ENCODE measurements at regions not wholly inside any gene's neighbourhood (a gene's known extent, or its start where the extent isn't known, plus 50 kb on each side); places are given as distances from the start of the nearest gene placed in this dataset.
"Not testable (repeated sequence)": the region's sequence is repeated elsewhere in the genome, so short reads cannot be mapped to it uniquely, and the experiment has no call there.

GRCh38 chr15:20309395-20309794 is 232.2 kb downstream of the GOLGA6L6 start:
- H3K9me3 ChIP-seq (ENCODE audit: control insufficient read depth in 2 of 2, insufficient read depth in 1 of 2, low read depth in 1 of 2, low read length in 1 of 2) = peaks cover 7 to 18% of the 10 kb centered on the region in 2 donors
- DNase-seq; H3K27ac ChIP-seq (ENCODE audit: low read depth in 1 of 3, low read length in 2 of 3); H3K27me3 ChIP-seq (ENCODE audit: control insufficient read depth in 3 of 3, insufficient read depth in 3 of 3, low read length in 3 of 3); H3K4me3 ChIP-seq (ENCODE audit: low read depth in 1 of 3, low read length in 3 of 3); FAIRE-seq; H3K4me1 ChIP-seq (ENCODE audit: control insufficient read depth in 3 of 3, insufficient read depth in 2 of 3, low read depth in 1 of 3, low read length in 2 of 3); H3K36me3 ChIP-seq (ENCODE audit: control insufficient read depth in 3 of 3, insufficient read depth in 2 of 3, low read depth in 1 of 3, low read length in 3 of 3): not testable (repeated sequence)
- 53 to 67% (median 67%) methylated on average over 3 of the region's 3 CpGs for WGBS, 3 donors

- not testable (repeated sequence) for DNase-seq; H3K4me1 ChIP-seq (ENCODE audit: control insufficient read depth in 3 of 3, insufficient read depth in 2 of 3, low read depth in 1 of 3, low read length in 2 of 3); H3K36me3 ChIP-seq (ENCODE audit: control insufficient read depth in 3 of 3, insufficient read depth in 2 of 3, low read depth in 1 of 3, low read length in 3 of 3); H3K27me3 ChIP-seq (ENCODE audit: control insufficient read depth in 3 of 3, insufficient read depth in 3 of 3, low read length in 3 of 3); H3K4me3 ChIP-seq (ENCODE audit: low read depth in 1 of 3, low read length in 3 of 3); H3K27ac ChIP-seq (ENCODE audit: low read depth in 1 of 3, low read length in 2 of 3); FAIRE-seq
- WGBS, 3 donors = 78 to 85% (median 82%) methylated on average over 4 of the region's 4 CpGs
- H3K9me3 ChIP-seq (ENCODE audit: control insufficient read depth in 2 of 2, insufficient read depth in 1 of 2, low read depth in 1 of 2, low read length in 1 of 2) = peaks cover 7 to 29% of the 10 kb centered on the region in 2 donors
Observed at GRCh38 chr15:20308027-20308690, 233.4 kb downstream of the GOLGA6L6 start.

- not testable (repeated sequence) for DNase-seq; H3K36me3 ChIP-seq (ENCODE audit: control insufficient read depth in 3 of 3, insufficient read depth in 2 of 3, low read depth in 1 of 3, low read length in 3 of 3); FAIRE-seq; H3K4me1 ChIP-seq (ENCODE audit: control insufficient read depth in 3 of 3, insufficient read depth in 2 of 3, low read depth in 1 of 3, low read length in 2 of 3); H3K4me3 ChIP-seq (ENCODE audit: low read depth in 1 of 3, low read length in 3 of 3); H3K27ac ChIP-seq (ENCODE audit: low read depth in 1 of 3, low read length in 2 of 3); H3K27me3 ChIP-seq (ENCODE audit: control insufficient read depth in 3 of 3, insufficient read depth in 3 of 3, low read length in 3 of 3)
- peaks cover 7 to 37% of the 10 kb centered on the region in 2 donors for H3K9me3 ChIP-seq (ENCODE audit: control insufficient read depth in 2 of 2, insufficient read depth in 1 of 2, low read depth in 1 of 2, low read length in 1 of 2)
- WGBS, 3 donors = 59 to 68% (median 60%) methylated on average over 1 of the region's 1 CpG
Observed at GRCh38 chr15:20307137-20307536, 234.5 kb downstream of the GOLGA6L6 start.

GRCh38 chr15:20306497-20307106 is 235.0 kb downstream of the GOLGA6L6 start:
- peaks cover 7 to 43% of the 10 kb centered on the region in 2 donors for H3K9me3 ChIP-seq (ENCODE audit: control insufficient read depth in 2 of 2, insufficient read depth in 1 of 2, low read depth in 1 of 2, low read length in 1 of 2)
- not testable (repeated sequence) for H3K36me3 ChIP-seq (ENCODE audit: control insufficient read depth in 3 of 3, insufficient read depth in 2 of 3, low read depth in 1 of 3, low read length in 3 of 3); H3K27me3 ChIP-seq (ENCODE audit: control insufficient read depth in 3 of 3, insufficient read depth in 3 of 3, low read length in 3 of 3); H3K27ac ChIP-seq (ENCODE audit: low read depth in 1 of 3, low read length in 2 of 3); FAIRE-seq; H3K4me3 ChIP-seq (ENCODE audit: low read depth in 1 of 3, low read length in 3 of 3); DNase-seq; H3K4me1 ChIP-seq (ENCODE audit: control insufficient read depth in 3 of 3, insufficient read depth in 2 of 3, low read depth in 1 of 3, low read length in 2 of 3)
- 47 to 53% (median 50%) methylated on average over 3 of the region's 3 CpGs for WGBS, 3 donors

- not testable (repeated sequence) for H3K36me3 ChIP-seq (ENCODE audit: control insufficient read depth in 3 of 3, insufficient read depth in 2 of 3, low read depth in 1 of 3, low read length in 3 of 3); H3K27me3 ChIP-seq (ENCODE audit: control insufficient read depth in 3 of 3, insufficient read depth in 3 of 3, low read length in 3 of 3); FAIRE-seq; H3K4me3 ChIP-seq (ENCODE audit: low read depth in 1 of 3, low read length in 3 of 3); H3K4me1 ChIP-seq (ENCODE audit: control insufficient read depth in 3 of 3, insufficient read depth in 2 of 3, low read depth in 1 of 3, low read length in 2 of 3); DNase-seq; H3K27ac ChIP-seq (ENCODE audit: low read depth in 1 of 3, low read length in 2 of 3)
- H3K9me3 ChIP-seq (ENCODE audit: control insufficient read depth in 2 of 2, insufficient read depth in 1 of 2, low read depth in 1 of 2, low read length in 1 of 2) = peaks cover 10 to 47% of the 10 kb centered on the region in 2 donors
- 66 to 80% (median 74%) methylated on average over 7 of the region's 7 CpGs for WGBS, 3 donors
Observed at GRCh38 chr15:20305912-20306311, 235.7 kb downstream of the GOLGA6L6 start.

GRCh38 chr15:20305015-20305465 is 236.6 kb downstream of the GOLGA6L6 start:
- FAIRE-seq; DNase-seq; H3K4me1 ChIP-seq (ENCODE audit: control insufficient read depth in 3 of 3, insufficient read depth in 2 of 3, low read depth in 1 of 3, low read length in 2 of 3); H3K27me3 ChIP-seq (ENCODE audit: control insufficient read depth in 3 of 3, insufficient read depth in 3 of 3, low read length in 3 of 3); H3K36me3 ChIP-seq (ENCODE audit: control insufficient read depth in 3 of 3, insufficient read depth in 2 of 3, low read depth in 1 of 3, low read length in 3 of 3); H3K27ac ChIP-seq (ENCODE audit: low read depth in 1 of 3, low read length in 2 of 3); H3K4me3 ChIP-seq (ENCODE audit: low read depth in 1 of 3, low read length in 3 of 3): not testable (repeated sequence)
- H3K9me3 ChIP-seq (ENCODE audit: control insufficient read depth in 2 of 2, insufficient read depth in 1 of 2, low read depth in 1 of 2, low read length in 1 of 2) = peaks cover 12 to 54% of the 10 kb centered on the region in 2 donors
- 84 to 88% (median 86%) methylated on average over 6 of the region's 6 CpGs for whole genome bisulfite sequencing, 3 donors

GRCh38 chr15:20304282-20305014 is 237.2 kb downstream of the GOLGA6L6 start:
- not testable (repeated sequence) for H3K27me3 ChIP-seq (ENCODE audit: control insufficient read depth in 3 of 3, insufficient read depth in 3 of 3, low read length in 3 of 3); DNase-seq; H3K4me1 ChIP-seq (ENCODE audit: control insufficient read depth in 3 of 3, insufficient read depth in 2 of 3, low read depth in 1 of 3, low read length in 2 of 3); H3K27ac ChIP-seq (ENCODE audit: low read depth in 1 of 3, low read length in 2 of 3); H3K36me3 ChIP-seq (ENCODE audit: control insufficient read depth in 3 of 3, insufficient read depth in 2 of 3, low read depth in 1 of 3, low read length in 3 of 3); H3K4me3 ChIP-seq (ENCODE audit: low read depth in 1 of 3, low read length in 3 of 3); FAIRE-seq
- WGBS, 3 donors = 71 to 73% (median 73%) methylated on average over 9 to 10 of the region's 10 CpGs
- H3K9me3 ChIP-seq (ENCODE audit: control insufficient read depth in 2 of 2, insufficient read depth in 1 of 2, low read depth in 1 of 2, low read length in 1 of 2) = peaks cover 12 to 54% of the 10 kb centered on the region in 2 donors

- H3K9me3 ChIP-seq (ENCODE audit: control insufficient read depth in 2 of 2, insufficient read depth in 1 of 2, low read depth in 1 of 2, low read length in 1 of 2) = peaks cover 12 to 54% of the 10 kb centered on the region in 2 donors
- not testable (repeated sequence) for H3K36me3 ChIP-seq (ENCODE audit: control insufficient read depth in 3 of 3, insufficient read depth in 2 of 3, low read depth in 1 of 3, low read length in 3 of 3); DNase-seq; H3K4me1 ChIP-seq (ENCODE audit: control insufficient read depth in 3 of 3, insufficient read depth in 2 of 3, low read depth in 1 of 3, low read length in 2 of 3); H3K4me3 ChIP-seq (ENCODE audit: low read depth in 1 of 3, low read length in 3 of 3); H3K27ac ChIP-seq (ENCODE audit: low read depth in 1 of 3, low read length in 2 of 3); FAIRE-seq; H3K27me3 ChIP-seq (ENCODE audit: control insufficient read depth in 3 of 3, insufficient read depth in 3 of 3, low read length in 3 of 3)
- 54 to 71% (median 68%) methylated on average over 3 to 4 of the region's 4 CpGs for WGBS, 3 donors
Observed at GRCh38 chr15:20303248-20304171, 238.1 kb downstream of the GOLGA6L6 start.

Data from small intestine (tissue), 7 donors.